GM23338 (cell line): ENCODE measurements at regions not wholly inside any gene's neighbourhood (a gene's known extent, or its start where the extent isn't known, plus 50 kb on each side); places are given as distances from the start of the nearest gene placed in this dataset.

ENCODE experiments used
- ATAC-seq: fragments of 200-7000 bp; cut with Tn5 transposase; 3 replicates; pipeline ENCODE4 v1.9.1; 2020
- DNase-seq: peaks from one replicate; pipeline ENCODE4 v3.0.0-alpha.2; 2015; ENCODE audit warnings: low spot score
- H2AFZ ChIP-seq: fragments of 200-600 bp; sonication (generic); 2 replicates; pipeline ENCODE4 v1.8.0; 2016; ENCODE audit warnings: antibody characterized with exemption, mild to moderate bottlenecking, moderate library complexity
- H3F3A ChIP-seq: fragments of 200-600 bp; sonication (generic); replicated peaks from 2 replicates; pipeline ENCODE4 v1.8.0; 2017; ENCODE audit warnings: antibody characterized with exemption, mixed run types, low read depth
- H3K27ac ChIP-seq: fragments of 200-600 bp; sonication (generic); 2 replicates; pipeline ENCODE4 v1.6.1; 2016; ENCODE audit warnings: low read depth
- H3K27me3 ChIP-seq: fragments of 200-600 bp; sonication (generic); 2 replicates; pipeline ENCODE4 v1.8.0; 2016; ENCODE audit warnings: mild to moderate bottlenecking, mixed run types, moderate library complexity; ENCODE audit not compliant: insufficient read depth
- H3K36me3 ChIP-seq: fragments of 200-600 bp; sonication (generic); 2 replicates; pipeline ENCODE4 v1.8.0; 2016; ENCODE audit warnings: mild to moderate bottlenecking; ENCODE audit not compliant: insufficient read depth
- H3K4me1 ChIP-seq: fragments of 200-600 bp; sonication (generic); 2 replicates; pipeline ENCODE4 v1.8.0; 2016; ENCODE audit warnings: mild to moderate bottlenecking, moderate library complexity; ENCODE audit not compliant: insufficient read depth
- H3K4me2 ChIP-seq: fragments of 200-600 bp; sonication (generic); 2 replicates; pipeline ENCODE4 v1.7.1; 2017; ENCODE audit warnings: mixed run types
- H3K4me3 ChIP-seq: fragments of 200-600 bp; sonication (generic); 2 replicates; pipeline ENCODE4 v1.6.1; 2016; ENCODE audit warnings: mixed run types
- H3K79me2 ChIP-seq: fragments of 200-600 bp; sonication (generic); replicated peaks from 2 replicates; pipeline ENCODE4 v1.8.0; 2017; ENCODE audit warnings: mild to moderate bottlenecking; ENCODE audit not compliant: insufficient read depth
- H3K9me2 ChIP-seq: fragments of 200-600 bp; sonication (generic); 2 replicates; pipeline ENCODE4 v1.8.0; 2017; ENCODE audit not compliant: insufficient read depth
- H4K20me1 ChIP-seq: fragments of 200-600 bp; sonication (generic); replicated peaks from 2 replicates; pipeline ENCODE4 v1.8.0; 2017; ENCODE audit warnings: mild to moderate bottlenecking; ENCODE audit not compliant: insufficient read depth
- H3K27ac Mint-ChIP-seq: 2 replicates; pipeline ENCODE4 v1.8.0; 2020; ENCODE audit warnings: inconsistent platforms, mild to moderate bottlenecking, moderate library complexity, mixed read lengths
- H3K27me3 Mint-ChIP-seq: 3 replicates; pipeline ENCODE4 v1.8.0; 2022; ENCODE audit warnings: low read depth, mild to moderate bottlenecking, moderate library complexity, mixed read lengths, inconsistent platforms; ENCODE audit not compliant: insufficient read depth, poor library complexity
- H3K36me3 Mint-ChIP-seq: 3 replicates; pipeline ENCODE4 v1.8.0; 2021; ENCODE audit warnings: low read depth, mild to moderate bottlenecking, inconsistent platforms, moderate library complexity, mixed read lengths
- H3K4me1 Mint-ChIP-seq: 3 replicates; pipeline ENCODE4 v1.8.0; 2020; ENCODE audit warnings: mild to moderate bottlenecking, inconsistent platforms, mixed read lengths
- H3K4me3 Mint-ChIP-seq: 3 replicates; pipeline ENCODE4 v1.8.0; 2021; ENCODE audit warnings: moderate library complexity, mild to moderate bottlenecking, inconsistent platforms, mixed read lengths
- H3K9me3 Mint-ChIP-seq: 3 replicates; pipeline ENCODE4 v1.8.0; 2020; ENCODE audit warnings: moderate library complexity, mild to moderate bottlenecking, inconsistent platforms, mixed read lengths
- CREB1 ChIP-seq: fragments of 250-450 bp; sonication (Bioruptor Pico); IDR thresholded peaks from 2 replicates; pipeline ENCODE4 v1.5.0; 2020; ENCODE audit warnings: low read depth, mild to moderate bottlenecking, moderate library complexity
- EZH2 ChIP-seq: fragments of 200-600 bp; sonication (generic); IDR thresholded peaks from one replicate; pipeline ENCODE4 v1.8.0; 2017; ENCODE audit warnings: antibody characterized with exemption, mild to moderate bottlenecking, low read depth; ENCODE audit not compliant: unreplicated experiment
- EZH2phosphoT487 ChIP-seq: fragments of 200-600 bp; sonication (generic); IDR thresholded peaks from one replicate; pipeline ENCODE4 v1.8.1; 2018; ENCODE audit warnings: antibody characterized with exemption; ENCODE audit not compliant: unreplicated experiment
- JUNB ChIP-seq: IDR thresholded peaks from one replicate; pipeline ENCODE4 v1.6.1; 2016; ENCODE audit warnings: antibody characterized with exemption; ENCODE audit not compliant: unreplicated experiment
- NANOG ChIP-seq: IDR thresholded peaks from 2 replicates; pipeline ENCODE4 v1.6.1; 2016; ENCODE audit warnings: antibody characterized with exemption, borderline replicate concordance
- POLR2AphosphoS5 ChIP-seq: IDR thresholded peaks from 2 replicates; pipeline ENCODE4 v1.6.1; 2016; ENCODE audit warnings: antibody characterized with exemption, low read depth
- STAT1 ChIP-seq: IDR thresholded peaks from one replicate; pipeline ENCODE4 v1.6.1; 2016; ENCODE audit warnings: antibody characterized with exemption; ENCODE audit not compliant: unreplicated experiment
- ZNF114 ChIP-seq: fragments of 250-450 bp; sonication (Bioruptor Pico); IDR thresholded peaks from 2 replicates; pipeline ENCODE4 v1.5.0; 2020; ENCODE audit warnings: mild to moderate bottlenecking, moderate library complexity
- ZNF331 ChIP-seq: fragments of 250-450 bp; sonication (Bioruptor Pico); IDR thresholded peaks from 2 replicates; pipeline ENCODE4 v1.5.0; 2020; ENCODE audit warnings: low read depth, mild to moderate bottlenecking, moderate library complexity
- TF ChIP-seq, protein P1 (sequence below): fragments of 250-450 bp; sonication (Bioruptor Pico); IDR thresholded peaks from 2 replicates; pipeline ENCODE4 v1.5.0; 2020; ENCODE audit warnings: mild to moderate bottlenecking, moderate library complexity
- TF ChIP-seq, protein P2 (sequence below): IDR thresholded peaks from 2 replicates; pipeline ENCODE4 v1.6.1; 2016; ENCODE audit warnings: antibody characterized with exemption
- TF ChIP-seq, protein P3 (sequence below): IDR thresholded peaks from one replicate; pipeline ENCODE4 v1.6.1; 2018; ENCODE audit warnings: antibody characterized with exemption; ENCODE audit not compliant: unreplicated experiment
- TF ChIP-seq, protein P4 (sequence below), 2 experiments: fragments of 200-600 bp in 1 of 2; sonication (generic) in 1 of 2; conservative IDR thresholded peaks; 2 replicates each; pipeline versions ENCODE4 v1.5.1 to v1.6.1; 2016 to 2017; ENCODE audit warnings: antibody characterized with exemption in 2 of 2, low read depth in 2 of 2, mild to moderate bottlenecking in 2 of 2, moderate library complexity in 1 of 2

DNA sequence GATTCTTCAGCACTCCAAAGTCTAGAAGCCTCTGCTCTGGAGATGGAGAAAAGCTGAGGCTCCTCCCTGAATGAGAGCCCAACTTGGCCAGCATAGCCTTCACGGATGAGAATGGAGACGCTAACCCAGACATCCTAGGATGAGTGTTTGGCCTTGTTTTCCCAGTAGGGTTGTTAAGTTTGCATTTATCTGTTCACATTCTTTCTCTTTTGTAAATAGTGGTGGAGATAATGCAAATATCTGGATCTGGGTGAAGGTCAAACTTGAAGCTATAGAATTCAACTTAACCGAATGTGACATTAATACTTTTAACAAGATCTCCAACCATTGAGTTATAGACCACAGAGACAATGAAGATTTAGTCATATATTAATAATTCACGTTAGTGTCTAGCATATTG lies 53.4 kb upstream of the BZW1 start:
- no peak overlapping the region for H2AFZ ChIP-seq
- no peak overlapping the region for H3K4me2 ChIP-seq
- no peaks in the 10 kb centered on the region for H3K9me3 Mint-ChIP-seq

More for the DNA sequence above, 53.4 kb upstream of the BZW1 start:
- no peaks in the 10 kb centered on the region for H3K27me3 ChIP-seq
- no peak overlapping the region for H3K27ac ChIP-seq
- no peaks in the 10 kb centered on the region for H3K9me2 ChIP-seq
- H3K4me1 ChIP-seq, result peaks cover 3% of the 10 kb centered on the region; the same call in 1 of the 2 replicates
- TF ChIP-seq JUNB (no peak), CREB1 (no peak), POLR2AphosphoS5 (no peak), STAT1 (no peak), ZNF331 (no peak), EZH2 (no peak), NANOG (no peak), EZH2phosphoT487 (no peak), ZNF114 (CRISPR knock-in tag) (no peak)
- TF ChIP-seq, protein P1, sequence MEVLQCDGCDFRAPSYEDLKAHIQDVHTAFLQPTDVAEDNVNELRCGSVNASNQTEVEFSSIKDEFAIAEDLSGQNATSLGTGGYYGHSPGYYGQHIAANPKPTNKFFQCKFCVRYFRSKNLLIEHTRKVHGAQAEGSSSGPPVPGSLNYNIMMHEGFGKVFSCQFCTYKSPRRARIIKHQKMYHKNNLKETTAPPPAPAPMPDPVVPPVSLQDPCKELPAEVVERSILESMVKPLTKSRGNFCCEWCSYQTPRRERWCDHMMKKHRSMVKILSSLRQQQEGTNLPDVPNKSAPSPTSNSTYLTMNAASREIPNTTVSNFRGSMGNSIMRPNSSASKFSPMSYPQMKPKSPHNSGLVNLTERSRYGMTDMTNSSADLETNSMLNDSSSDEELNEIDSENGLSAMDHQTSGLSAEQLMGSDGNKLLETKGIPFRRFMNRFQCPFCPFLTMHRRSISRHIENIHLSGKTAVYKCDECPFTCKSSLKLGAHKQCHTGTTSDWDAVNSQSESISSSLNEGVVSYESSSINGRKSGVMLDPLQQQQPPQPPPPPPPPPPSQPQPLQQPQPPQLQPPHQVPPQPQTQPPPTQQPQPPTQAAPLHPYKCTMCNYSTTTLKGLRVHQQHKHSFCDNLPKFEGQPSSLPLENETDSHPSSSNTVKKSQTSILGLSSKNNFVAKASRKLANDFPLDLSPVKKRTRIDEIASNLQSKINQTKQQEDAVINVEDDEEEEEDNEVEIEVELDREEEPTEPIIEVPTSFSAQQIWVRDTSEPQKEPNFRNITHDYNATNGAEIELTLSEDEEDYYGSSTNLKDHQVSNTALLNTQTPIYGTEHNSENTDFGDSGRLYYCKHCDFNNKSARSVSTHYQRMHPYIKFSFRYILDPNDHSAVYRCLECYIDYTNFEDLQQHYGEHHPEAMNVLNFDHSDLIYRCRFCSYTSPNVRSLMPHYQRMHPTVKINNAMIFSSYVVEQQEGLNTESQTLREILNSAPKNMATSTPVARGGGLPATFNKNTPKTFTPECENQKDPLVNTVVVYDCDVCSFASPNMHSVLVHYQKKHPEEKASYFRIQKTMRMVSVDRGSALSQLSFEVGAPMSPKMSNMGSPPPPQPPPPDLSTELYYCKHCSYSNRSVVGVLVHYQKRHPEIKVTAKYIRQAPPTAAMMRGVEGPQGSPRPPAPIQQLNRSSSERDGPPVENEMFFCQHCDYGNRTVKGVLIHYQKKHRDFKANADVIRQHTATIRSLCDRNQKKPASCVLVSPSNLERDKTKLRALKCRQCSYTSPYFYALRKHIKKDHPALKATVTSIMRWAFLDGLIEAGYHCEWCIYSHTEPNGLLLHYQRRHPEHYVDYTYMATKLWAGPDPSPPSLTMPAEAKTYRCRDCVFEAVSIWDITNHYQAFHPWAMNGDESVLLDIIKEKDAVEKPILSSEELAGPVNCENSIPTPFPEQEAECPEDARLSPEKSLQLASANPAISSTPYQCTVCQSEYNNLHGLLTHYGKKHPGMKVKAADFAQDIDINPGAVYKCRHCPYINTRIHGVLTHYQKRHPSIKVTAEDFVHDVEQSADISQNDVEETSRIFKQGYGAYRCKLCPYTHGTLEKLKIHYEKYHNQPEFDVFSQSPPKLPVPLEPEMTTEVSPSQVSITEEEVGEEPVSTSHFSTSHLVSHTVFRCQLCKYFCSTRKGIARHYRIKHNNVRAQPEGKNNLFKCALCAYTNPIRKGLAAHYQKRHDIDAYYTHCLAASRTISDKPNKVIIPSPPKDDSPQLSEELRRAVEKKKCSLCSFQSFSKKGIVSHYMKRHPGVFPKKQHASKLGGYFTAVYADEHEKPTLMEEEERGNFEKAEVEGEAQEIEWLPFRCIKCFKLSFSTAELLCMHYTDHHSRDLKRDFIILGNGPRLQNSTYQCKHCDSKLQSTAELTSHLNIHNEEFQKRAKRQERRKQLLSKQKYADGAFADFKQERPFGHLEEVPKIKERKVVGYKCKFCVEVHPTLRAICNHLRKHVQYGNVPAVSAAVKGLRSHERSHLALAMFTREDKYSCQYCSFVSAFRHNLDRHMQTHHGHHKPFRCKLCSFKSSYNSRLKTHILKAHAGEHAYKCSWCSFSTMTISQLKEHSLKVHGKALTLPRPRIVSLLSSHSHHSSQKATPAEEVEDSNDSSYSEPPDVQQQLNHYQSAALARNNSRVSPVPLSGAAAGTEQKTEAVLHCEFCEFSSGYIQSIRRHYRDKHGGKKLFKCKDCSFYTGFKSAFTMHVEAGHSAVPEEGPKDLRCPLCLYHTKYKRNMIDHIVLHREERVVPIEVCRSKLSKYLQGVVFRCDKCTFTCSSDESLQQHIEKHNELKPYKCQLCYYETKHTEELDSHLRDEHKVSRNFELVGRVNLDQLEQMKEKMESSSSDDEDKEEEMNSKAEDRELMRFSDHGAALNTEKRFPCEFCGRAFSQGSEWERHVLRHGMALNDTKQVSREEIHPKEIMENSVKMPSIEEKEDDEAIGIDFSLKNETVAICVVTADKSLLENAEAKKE (CRISPR knock-in tag), result no peak
- TF ChIP-seq, protein P2, sequence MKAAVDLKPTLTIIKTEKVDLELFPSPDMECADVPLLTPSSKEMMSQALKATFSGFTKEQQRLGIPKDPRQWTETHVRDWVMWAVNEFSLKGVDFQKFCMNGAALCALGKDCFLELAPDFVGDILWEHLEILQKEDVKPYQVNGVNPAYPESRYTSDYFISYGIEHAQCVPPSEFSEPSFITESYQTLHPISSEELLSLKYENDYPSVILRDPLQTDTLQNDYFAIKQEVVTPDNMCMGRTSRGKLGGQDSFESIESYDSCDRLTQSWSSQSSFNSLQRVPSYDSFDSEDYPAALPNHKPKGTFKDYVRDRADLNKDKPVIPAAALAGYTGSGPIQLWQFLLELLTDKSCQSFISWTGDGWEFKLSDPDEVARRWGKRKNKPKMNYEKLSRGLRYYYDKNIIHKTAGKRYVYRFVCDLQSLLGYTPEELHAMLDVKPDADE, result no peak
- TF ChIP-seq, protein P3, sequence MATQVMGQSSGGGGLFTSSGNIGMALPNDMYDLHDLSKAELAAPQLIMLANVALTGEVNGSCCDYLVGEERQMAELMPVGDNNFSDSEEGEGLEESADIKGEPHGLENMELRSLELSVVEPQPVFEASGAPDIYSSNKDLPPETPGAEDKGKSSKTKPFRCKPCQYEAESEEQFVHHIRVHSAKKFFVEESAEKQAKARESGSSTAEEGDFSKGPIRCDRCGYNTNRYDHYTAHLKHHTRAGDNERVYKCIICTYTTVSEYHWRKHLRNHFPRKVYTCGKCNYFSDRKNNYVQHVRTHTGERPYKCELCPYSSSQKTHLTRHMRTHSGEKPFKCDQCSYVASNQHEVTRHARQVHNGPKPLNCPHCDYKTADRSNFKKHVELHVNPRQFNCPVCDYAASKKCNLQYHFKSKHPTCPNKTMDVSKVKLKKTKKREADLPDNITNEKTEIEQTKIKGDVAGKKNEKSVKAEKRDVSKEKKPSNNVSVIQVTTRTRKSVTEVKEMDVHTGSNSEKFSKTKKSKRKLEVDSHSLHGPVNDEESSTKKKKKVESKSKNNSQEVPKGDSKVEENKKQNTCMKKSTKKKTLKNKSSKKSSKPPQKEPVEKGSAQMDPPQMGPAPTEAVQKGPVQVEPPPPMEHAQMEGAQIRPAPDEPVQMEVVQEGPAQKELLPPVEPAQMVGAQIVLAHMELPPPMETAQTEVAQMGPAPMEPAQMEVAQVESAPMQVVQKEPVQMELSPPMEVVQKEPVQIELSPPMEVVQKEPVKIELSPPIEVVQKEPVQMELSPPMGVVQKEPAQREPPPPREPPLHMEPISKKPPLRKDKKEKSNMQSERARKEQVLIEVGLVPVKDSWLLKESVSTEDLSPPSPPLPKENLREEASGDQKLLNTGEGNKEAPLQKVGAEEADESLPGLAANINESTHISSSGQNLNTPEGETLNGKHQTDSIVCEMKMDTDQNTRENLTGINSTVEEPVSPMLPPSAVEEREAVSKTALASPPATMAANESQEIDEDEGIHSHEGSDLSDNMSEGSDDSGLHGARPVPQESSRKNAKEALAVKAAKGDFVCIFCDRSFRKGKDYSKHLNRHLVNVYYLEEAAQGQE, result no peak
- TF ChIP-seq, protein P4, sequence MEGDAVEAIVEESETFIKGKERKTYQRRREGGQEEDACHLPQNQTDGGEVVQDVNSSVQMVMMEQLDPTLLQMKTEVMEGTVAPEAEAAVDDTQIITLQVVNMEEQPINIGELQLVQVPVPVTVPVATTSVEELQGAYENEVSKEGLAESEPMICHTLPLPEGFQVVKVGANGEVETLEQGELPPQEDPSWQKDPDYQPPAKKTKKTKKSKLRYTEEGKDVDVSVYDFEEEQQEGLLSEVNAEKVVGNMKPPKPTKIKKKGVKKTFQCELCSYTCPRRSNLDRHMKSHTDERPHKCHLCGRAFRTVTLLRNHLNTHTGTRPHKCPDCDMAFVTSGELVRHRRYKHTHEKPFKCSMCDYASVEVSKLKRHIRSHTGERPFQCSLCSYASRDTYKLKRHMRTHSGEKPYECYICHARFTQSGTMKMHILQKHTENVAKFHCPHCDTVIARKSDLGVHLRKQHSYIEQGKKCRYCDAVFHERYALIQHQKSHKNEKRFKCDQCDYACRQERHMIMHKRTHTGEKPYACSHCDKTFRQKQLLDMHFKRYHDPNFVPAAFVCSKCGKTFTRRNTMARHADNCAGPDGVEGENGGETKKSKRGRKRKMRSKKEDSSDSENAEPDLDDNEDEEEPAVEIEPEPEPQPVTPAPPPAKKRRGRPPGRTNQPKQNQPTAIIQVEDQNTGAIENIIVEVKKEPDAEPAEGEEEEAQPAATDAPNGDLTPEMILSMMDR (conservative IDR thresholded peaks at IDR 0.05; ENCODE audit: low read depth in 2 of 2), result no peak
- no peak for DNase-seq
- H4K20me1 ChIP-seq, result no peaks in the 10 kb centered on the region
- no peak overlapping the region for H3K4me3 ChIP-seq
- H3F3A ChIP-seq, result no peaks in the 10 kb centered on the region
- H3K4me3 Mint-ChIP-seq, result no peak overlapping the region
- ATAC-seq, result no peak
- H3K27me3 Mint-ChIP-seq, result peaks cover 1% of the 10 kb centered on the region
- no peak overlapping the region for H3K27ac Mint-ChIP-seq
- no peaks in the 10 kb centered on the region for H3K79me2 ChIP-seq
- H3K36me3 ChIP-seq, result no peaks in the 10 kb centered on the region
- peaks cover 6% of the 10 kb centered on the region; the same call in 1 of the 3 replicates for H3K4me1 Mint-ChIP-seq
- no peaks in the 10 kb centered on the region for H3K36me3 Mint-ChIP-seq
